Activated B cell treated with CpG ODN at 0.5 μM for 24 hours (primary cell): ENCODE measurements at regions not wholly inside any gene's neighbourhood (a gene's known extent, or its start where the extent isn't known, plus 50 kb on each side); places are given as distances from the start of the nearest gene placed in this dataset.

Experiments
- ATAC-seq: fragments of 200-7000 bp; cut with Tn5 transposase; one replicate; pipeline ENCODE4 v1.10.0; 2021; ENCODE audit warnings: low read depth, mild to moderate bottlenecking, moderate library complexity
- CTCF ChIA-PET: fragments of 350-600 bp; sonication (Branson Sonifier 250); formaldehyde crosslinking; loops from one replicate; lab custom pipeline; 2021; ENCODE audit warnings: antibody characterized with exemption; lab: Charles Lee
- POLR2A ChIA-PET: fragments of 350-600 bp; sonication (Branson Sonifier 250); formaldehyde crosslinking; loops from one replicate; lab custom pipeline; 2021; ENCODE audit warnings: antibody characterized with exemption; lab: Charles Lee
- DNase-seq: peaks from one replicate; pipeline ENCODE4 v3.0.0; 2022
- H3K27ac Mint-ChIP-seq: one replicate; pipeline ENCODE4 v1.8.0; 2020; ENCODE audit warnings: mixed read lengths
- H3K27me3 Mint-ChIP-seq: one replicate; pipeline ENCODE4 v1.8.0; 2021; ENCODE audit warnings: mixed read lengths
- H3K36me3 Mint-ChIP-seq: one replicate; pipeline ENCODE4 v1.8.0; 2021; ENCODE audit warnings: low read depth, mixed read lengths
- H3K4me1 Mint-ChIP-seq: one replicate; pipeline ENCODE4 v1.8.0; 2021; ENCODE audit warnings: mixed read lengths
- H3K4me3 Mint-ChIP-seq: one replicate; pipeline ENCODE4 v1.8.0; 2020; ENCODE audit warnings: mild to moderate bottlenecking, mixed read lengths
- H3K9me3 Mint-ChIP-seq: one replicate; pipeline ENCODE4 v1.8.0; 2020; ENCODE audit warnings: mixed read lengths
- intact Hi-C: fragments of 100-400 bp; cut with micrococcal nuclease; formaldehyde crosslinking; loops from one replicate; pipeline ENCODE4 v1.15.1; 2024
- TF ChIP-seq, protein P1 (sequence below): fragments of 200-600 bp; IDR thresholded peaks from one replicate; pipeline ENCODE4 v1.8.0; 2022; ENCODE audit warnings: antibody characterized with exemption, mild to moderate bottlenecking

DNA sequence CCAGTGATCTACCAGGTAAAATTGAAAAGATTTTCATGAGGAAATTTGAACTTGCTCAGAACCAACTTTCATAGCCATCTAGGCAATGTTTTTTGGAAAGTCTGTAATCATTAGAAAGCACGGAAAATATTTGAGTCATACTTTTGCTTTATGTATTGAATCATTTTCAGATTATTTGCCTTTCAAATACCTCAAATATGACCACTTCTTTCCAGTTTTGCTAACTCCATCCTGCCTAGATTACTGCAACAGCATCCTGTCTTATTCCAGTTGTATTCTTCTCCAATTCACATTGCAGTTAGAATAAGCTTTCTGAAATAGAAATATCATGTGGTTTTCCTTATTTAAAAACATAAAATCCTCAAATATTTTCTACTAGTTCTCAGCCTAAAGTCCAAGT is 239.8 kb upstream of the FAR2 start:
- H3K9me3 Mint-ChIP-seq, result peaks cover 34% of the 10 kb centered on the region
- no peaks in the 10 kb centered on the region for H3K27me3 Mint-ChIP-seq
- CTCF ChIA-PET, result no interaction called here
- no peaks in the 10 kb centered on the region for H3K4me1 Mint-ChIP-seq
- TF ChIP-seq, protein P1, sequence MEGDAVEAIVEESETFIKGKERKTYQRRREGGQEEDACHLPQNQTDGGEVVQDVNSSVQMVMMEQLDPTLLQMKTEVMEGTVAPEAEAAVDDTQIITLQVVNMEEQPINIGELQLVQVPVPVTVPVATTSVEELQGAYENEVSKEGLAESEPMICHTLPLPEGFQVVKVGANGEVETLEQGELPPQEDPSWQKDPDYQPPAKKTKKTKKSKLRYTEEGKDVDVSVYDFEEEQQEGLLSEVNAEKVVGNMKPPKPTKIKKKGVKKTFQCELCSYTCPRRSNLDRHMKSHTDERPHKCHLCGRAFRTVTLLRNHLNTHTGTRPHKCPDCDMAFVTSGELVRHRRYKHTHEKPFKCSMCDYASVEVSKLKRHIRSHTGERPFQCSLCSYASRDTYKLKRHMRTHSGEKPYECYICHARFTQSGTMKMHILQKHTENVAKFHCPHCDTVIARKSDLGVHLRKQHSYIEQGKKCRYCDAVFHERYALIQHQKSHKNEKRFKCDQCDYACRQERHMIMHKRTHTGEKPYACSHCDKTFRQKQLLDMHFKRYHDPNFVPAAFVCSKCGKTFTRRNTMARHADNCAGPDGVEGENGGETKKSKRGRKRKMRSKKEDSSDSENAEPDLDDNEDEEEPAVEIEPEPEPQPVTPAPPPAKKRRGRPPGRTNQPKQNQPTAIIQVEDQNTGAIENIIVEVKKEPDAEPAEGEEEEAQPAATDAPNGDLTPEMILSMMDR, result no peak
- ATAC-seq (no peak), DNase-seq (no peak)
- H3K36me3 Mint-ChIP-seq, result no peaks in the 10 kb centered on the region
- intact Hi-C loops, result no loop called here
- POLR2A ChIA-PET, result no interaction called here
- H3K27ac Mint-ChIP-seq, result no peak overlapping the region
- H3K4me3 Mint-ChIP-seq, result no peak overlapping the region

DNA sequence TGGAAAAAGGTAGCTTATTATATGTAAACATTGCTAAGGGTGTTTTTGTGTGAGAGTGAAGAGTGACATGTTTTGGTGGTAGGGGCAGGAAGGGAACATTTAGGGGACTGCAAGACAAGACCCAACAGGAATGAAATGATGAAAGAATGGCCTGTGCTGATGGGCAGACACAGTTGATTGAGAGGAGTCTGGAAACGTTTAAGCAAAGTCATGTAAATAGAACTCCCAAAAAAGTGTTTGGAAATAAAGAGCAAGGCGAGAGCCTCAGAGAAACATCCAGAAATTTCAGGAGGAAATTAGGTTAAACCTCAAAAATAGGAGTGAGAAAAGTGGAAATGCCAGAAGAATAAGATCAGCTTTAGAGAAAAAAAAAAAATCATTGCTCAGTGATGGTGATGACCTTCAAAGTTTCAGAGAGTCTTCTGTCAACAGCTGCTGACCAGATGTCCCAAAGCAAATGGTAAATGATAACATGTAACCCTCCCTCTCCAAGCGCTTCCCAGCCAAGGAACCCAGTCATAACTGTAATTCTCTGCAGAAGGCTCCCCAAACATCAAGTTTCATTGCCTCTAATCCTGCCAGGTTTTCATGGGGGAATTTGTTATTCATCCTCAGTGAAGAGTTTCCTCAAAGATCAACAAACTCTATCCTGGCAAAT is 223.2 kb upstream of the FAR2 start:
- no peak overlapping the region for H3K4me3 Mint-ChIP-seq
- no peak for ATAC-seq
- H3K27ac Mint-ChIP-seq, result no peak overlapping the region

DNA sequence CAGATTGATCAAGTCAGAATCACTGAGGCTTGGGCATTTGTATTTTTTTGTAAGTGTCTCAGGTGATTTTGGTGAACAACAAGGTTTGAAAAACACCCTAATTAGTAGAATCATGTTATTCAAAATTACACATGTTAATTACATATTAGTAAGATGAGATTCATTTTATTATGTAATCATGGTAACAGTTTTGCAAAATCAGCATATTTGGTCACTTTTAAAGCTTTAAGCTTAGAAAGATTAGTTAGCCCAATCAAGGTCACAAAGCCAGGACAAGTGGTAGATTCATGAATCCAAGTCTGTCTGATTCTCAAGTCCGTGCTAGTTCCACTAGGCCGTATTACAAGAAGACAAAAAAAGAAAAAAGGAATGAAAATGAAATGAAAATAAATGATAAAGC is 218.4 kb upstream of the FAR2 start:
- no peak overlapping the region for H3K4me3 Mint-ChIP-seq
- H3K9me3 Mint-ChIP-seq, result peaks cover 4% of the 10 kb centered on the region
- ATAC-seq, result no peak
- TF ChIP-seq, protein P1, result no peak
- no peaks in the 10 kb centered on the region for H3K4me1 Mint-ChIP-seq
- H3K27ac Mint-ChIP-seq, result no peak overlapping the region
- no peaks in the 10 kb centered on the region for H3K27me3 Mint-ChIP-seq
- ChIA-PET CTCF (no interaction called here), POLR2A (no interaction called here)
- intact Hi-C loops, result no loop called here
- no peaks in the 10 kb centered on the region for H3K36me3 Mint-ChIP-seq
- DNase-seq, result no peak

More for the DNA sequence above, 223.2 kb upstream of the FAR2 start:
- Mint-ChIP-seq H3K36me3 (no peaks in the 10 kb centered on the region), H3K9me3 (peaks cover 20% of the 10 kb centered on the region), H3K4me1 (no peaks in the 10 kb centered on the region), H3K27me3 (no peaks in the 10 kb centered on the region)
- ChIA-PET POLR2A (no interaction called here), CTCF (no interaction called here)
- TF ChIP-seq, protein P1, result no peak
- no peak for DNase-seq
- intact Hi-C loops, result no loop called here

DNA sequence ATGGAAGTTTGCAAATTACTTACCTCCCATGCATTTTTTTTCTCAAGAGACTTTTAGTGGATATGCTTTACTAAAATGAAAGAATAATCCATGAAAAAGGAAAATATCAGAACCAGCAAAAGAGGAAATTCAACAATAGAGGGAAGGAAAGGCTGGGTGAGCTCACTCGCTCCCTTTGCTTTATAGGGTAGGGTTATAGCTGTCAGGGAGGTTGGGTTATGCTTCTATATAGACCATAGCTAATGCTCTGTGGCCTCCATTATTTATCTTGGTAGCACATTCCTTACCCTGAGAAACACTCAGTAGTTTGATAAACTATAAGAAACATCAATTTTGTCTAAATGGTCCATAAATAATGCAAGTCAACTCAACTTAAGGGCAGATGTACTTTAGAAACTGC is 215.9 kb upstream of the FAR2 start:
- intact Hi-C loops, result no loop called here
- ATAC-seq (no peak), DNase-seq (no peak)
- TF ChIP-seq, protein P1, result no peak
- no peaks in the 10 kb centered on the region for H3K4me1 Mint-ChIP-seq
- peaks cover 2% of the 10 kb centered on the region for H3K9me3 Mint-ChIP-seq
- ChIA-PET CTCF (no interaction called here), POLR2A (no interaction called here)
- no peaks in the 10 kb centered on the region for H3K36me3 Mint-ChIP-seq
- no peak overlapping the region for H3K27ac Mint-ChIP-seq
- no peak overlapping the region for H3K4me3 Mint-ChIP-seq
- H3K27me3 Mint-ChIP-seq, result no peaks in the 10 kb centered on the region

DNA sequence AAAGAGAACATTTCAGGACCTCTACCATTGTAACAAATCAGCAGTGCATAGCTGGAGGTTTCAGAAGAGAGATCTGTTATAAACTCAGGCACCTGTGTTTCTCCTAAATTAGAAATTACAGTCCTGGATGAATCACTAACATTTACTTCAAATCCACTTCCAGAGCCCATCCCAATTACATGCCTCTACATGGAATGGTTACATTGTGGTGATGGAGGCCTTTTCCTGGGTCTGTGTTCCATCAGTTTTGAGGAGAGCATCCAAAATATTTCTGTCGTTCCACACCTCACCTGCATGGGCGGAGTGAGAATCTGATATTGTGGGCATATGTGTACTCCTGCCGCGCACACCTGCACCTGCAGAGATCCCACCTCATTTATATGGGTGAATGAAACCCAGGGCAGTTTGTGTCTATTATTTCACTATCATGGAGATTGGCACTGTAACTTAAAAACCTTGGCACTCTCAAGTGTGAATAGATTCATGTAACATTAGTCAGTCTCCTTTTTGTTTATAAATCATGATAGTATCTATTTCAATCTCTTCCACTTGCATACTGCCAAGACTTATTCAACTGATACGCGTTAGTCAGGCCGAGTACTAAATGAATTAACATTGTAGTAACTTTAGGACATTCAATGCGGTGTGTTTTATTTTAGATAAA is 215.1 kb upstream of the FAR2 start:
- DNase-seq, result no peak
- Mint-ChIP-seq H3K27me3 (no peaks in the 10 kb centered on the region), H3K4me1 (no peaks in the 10 kb centered on the region), H3K36me3 (no peaks in the 10 kb centered on the region), H3K9me3 (peaks cover 2% of the 10 kb centered on the region), H3K27ac (no peak overlapping the region), H3K4me3 (no peak overlapping the region)
- intact Hi-C loops, result no loop called here
- CTCF ChIA-PET, result no interaction called here
- TF ChIP-seq, protein P1, result no peak
- ATAC-seq, result no peak
- POLR2A ChIA-PET, result no interaction called here
